LNCaP clone FGC (cell line): ENCODE measurements at regions not wholly inside any gene's neighbourhood (a gene's known extent, or its start where the extent isn't known, plus 50 kb on each side); places are given as distances from the start of the nearest gene placed in this dataset.

ENCODE experiments used
- DNase-seq: peaks from one replicate; pipeline ENCODE4 v3.0.0-alpha.2; 2011; ENCODE audit warnings: low read depth
- H3K4me3 ChIP-seq: 2 replicates; pipeline ENCODE4 v1.5.1; 2011; ENCODE audit warnings: mild to moderate bottlenecking, low read depth, low read length, control low read depth
- TF ChIP-seq, protein P1 (sequence below): IDR thresholded peaks from 2 replicates; pipeline ENCODE4 v1.5.1; 2012; ENCODE audit warnings: mild to moderate bottlenecking; ENCODE audit not compliant: control insufficient read depth, insufficient read depth; ENCODE audit errors: extremely low read depth

DNA sequence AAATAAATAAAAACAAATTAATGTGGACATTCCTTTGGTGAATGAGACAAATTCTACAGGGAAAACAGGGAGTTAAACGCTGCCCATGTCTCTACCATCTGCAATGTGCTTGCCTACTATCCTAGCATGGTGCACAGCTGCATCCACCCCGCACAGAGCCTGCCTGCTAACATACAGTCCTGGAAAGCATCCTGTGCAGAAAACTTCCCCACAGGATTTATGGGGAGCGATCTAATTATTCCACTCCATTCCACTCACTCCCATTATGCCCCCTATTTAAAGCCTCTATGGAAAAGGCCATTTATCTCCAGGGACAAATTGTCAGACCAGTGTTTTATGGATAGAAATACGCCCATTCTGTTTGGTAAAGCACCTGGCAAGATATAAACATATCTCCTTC lies 144.5 kb downstream of the MAF start:
- TF ChIP-seq, protein P1, sequence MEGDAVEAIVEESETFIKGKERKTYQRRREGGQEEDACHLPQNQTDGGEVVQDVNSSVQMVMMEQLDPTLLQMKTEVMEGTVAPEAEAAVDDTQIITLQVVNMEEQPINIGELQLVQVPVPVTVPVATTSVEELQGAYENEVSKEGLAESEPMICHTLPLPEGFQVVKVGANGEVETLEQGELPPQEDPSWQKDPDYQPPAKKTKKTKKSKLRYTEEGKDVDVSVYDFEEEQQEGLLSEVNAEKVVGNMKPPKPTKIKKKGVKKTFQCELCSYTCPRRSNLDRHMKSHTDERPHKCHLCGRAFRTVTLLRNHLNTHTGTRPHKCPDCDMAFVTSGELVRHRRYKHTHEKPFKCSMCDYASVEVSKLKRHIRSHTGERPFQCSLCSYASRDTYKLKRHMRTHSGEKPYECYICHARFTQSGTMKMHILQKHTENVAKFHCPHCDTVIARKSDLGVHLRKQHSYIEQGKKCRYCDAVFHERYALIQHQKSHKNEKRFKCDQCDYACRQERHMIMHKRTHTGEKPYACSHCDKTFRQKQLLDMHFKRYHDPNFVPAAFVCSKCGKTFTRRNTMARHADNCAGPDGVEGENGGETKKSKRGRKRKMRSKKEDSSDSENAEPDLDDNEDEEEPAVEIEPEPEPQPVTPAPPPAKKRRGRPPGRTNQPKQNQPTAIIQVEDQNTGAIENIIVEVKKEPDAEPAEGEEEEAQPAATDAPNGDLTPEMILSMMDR, result no peak

DNA sequence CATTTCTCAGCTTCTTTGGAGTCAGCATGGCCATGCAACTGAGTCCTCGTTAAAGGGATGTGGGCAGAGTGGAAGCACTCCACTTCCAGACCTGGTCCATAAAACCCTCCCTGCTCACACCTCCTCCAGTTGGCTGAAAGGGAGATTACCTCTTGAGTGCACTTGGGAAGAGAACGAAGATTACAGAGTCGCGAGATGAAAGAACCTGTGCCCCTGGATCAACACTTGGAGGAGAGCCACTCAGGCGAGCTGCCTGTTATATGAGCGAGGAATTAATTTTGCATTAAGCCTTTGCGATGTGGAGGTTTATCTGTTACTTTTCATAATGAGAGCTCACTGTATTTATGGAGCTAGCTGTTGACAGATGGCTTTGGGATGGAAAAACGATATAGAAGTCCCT lies 147.9 kb downstream of the MAF start:
- TF ChIP-seq, protein P1, result no peak
- H3K4me3 ChIP-seq, result no peak overlapping the region
- no peak for DNase-seq

More for the DNA sequence above, 144.5 kb downstream of the MAF start:
- DNase-seq, result no peak
- H3K4me3 ChIP-seq, result no peak overlapping the region

DNA sequence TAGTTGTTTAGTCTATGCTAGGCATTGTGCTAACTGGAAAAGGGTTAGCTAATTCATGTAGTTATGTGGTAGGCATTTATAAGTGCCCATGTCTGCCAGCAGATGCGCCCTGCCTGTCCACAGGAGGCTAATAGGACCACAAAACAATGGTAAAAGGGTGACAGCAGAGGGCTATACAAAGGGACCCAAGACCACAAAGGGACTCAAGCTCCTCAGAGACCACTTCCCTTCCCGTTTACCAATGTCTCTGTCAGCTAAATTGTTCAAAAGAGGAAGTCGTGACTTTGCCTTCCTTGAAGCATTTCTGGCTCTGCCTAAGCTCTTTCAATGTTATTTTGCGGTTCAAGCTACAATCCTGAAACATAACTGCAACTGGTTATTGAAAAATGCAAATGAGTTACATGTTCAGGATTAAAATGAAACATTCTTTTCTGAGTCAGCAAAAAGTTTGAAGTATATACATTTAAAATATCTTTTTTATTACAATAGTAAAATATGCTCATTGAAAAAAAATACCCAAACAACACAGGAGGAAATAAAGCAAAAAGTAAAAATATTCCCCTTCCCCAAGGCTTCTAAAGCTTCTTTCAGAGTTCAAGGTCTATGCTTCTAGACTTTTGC lies 149.2 kb downstream of the MAF start:
- TF ChIP-seq, protein P1, result no peak
- no peak overlapping the region for H3K4me3 ChIP-seq
- DNase-seq, result no peak

DNA sequence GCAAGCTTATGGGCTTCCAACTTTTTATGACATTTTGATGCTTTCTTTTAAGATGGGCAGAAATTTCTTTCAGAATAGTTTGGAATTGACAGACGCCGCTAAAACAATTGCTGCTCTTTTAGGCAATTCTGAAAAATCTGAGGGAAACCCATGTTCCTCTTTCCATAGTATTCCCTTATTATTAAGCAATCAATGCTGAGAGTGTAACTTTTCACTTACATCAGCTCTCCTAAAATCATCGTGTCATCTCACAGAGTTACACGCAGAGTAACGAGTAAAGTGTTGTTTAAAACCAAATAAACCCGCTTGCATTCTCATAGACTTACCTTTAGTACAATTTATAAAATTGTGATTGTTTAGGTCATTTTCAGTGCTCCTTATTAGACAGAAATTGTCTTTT lies 150.6 kb downstream of the MAF start:
- TF ChIP-seq, protein P1, result no peak
- no peak overlapping the region for H3K4me3 ChIP-seq
- DNase-seq, result no peak

DNA sequence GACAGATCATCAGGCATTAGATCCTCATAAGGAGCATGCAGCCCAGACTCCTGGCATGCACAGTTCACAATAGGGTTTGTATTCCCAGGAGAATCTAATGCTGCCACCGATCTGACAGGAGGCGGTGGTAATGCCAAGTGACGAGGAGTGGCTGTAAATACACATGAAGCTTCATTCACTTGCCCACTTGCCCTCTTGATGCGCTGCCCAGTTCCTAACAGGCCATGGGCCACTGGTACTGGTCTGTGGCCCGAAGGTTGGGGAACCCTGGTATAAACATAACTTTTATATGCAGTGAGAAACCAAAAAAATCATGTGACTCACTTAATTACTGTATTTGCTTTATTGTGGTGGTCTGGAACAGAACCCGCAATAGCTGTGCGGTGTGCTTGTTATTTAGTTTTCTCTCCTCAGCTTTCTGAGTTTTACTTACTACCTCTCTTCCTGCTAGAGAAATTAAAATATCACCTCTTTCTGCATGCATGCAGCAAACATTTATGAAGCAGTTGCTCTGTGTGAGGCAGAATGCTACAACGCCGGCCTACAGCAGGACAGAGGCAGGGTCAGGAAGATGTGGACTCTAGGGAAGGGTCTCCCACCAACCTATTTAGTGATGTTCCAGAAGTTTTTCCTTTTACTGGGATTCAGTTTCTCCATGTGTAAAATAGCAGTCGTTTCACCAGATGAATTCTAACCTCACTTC lies 151.3 kb downstream of the MAF start:
- DNase-seq, result no peak
- TF ChIP-seq, protein P1, result no peak
- H3K4me3 ChIP-seq, result no peak overlapping the region

DNA sequence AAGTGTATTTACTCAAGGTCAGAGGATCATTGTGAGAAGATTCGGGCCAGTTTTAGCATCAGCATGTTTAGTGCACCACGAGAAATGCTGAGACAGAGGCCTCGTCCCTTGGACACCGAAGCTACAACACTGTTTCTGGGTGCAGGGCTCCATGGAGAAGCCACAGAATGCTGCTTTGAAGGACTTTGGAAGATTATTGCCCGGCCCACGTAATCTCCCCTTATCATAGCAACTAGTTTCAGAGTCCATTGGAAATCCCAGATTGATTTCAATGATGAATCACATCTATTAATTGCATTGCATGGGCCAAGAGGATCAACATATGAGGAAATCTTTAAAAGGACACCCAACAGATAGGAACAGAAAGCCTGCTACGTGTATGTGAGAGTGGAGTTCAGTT lies 156.0 kb downstream of the MAF start:
- no peak for DNase-seq
- no peak overlapping the region for H3K4me3 ChIP-seq
- TF ChIP-seq, protein P1, result no peak
